Activated T-helper 1 cell treated with anti-CD3 and anti-CD28 coated beads, Interleukin-12 subunit alpha, Interleukin-12 subunit beta, Interleukin-2, Interleukin-4 antibody, amounts not matched to agents 30 ng/mL and 10 ng/mL and 1 ng/mL, durations not matched to agents 14 hours and 24 hours and 36 hours (primary cell): ENCODE measurements at regions not wholly inside any gene's neighbourhood (a gene's known extent, or its start where the extent isn't known, plus 50 kb on each side); places are given as distances from the start of the nearest gene placed in this dataset.

Experiments
- DNase-seq: peaks from one replicate; pipeline ENCODE4 v3.0.0; 2021; ENCODE audit warnings: low spot score
- H3K27ac Mint-ChIP-seq: one replicate; pipeline ENCODE4 v1.8.0; 2021; ENCODE audit warnings: mild to moderate bottlenecking, mixed read lengths
- H3K27me3 Mint-ChIP-seq: one replicate; pipeline ENCODE4 v1.8.0; 2022; ENCODE audit warnings: mild to moderate bottlenecking, moderate library complexity, mixed read lengths; ENCODE audit not compliant: insufficient read depth
- H3K36me3 Mint-ChIP-seq: one replicate; pipeline ENCODE4 v1.8.0; 2021; ENCODE audit warnings: low read depth, mixed read lengths
- H3K4me1 Mint-ChIP-seq: one replicate; pipeline ENCODE4 v1.8.0; 2021; ENCODE audit warnings: low read depth, mixed read lengths
- H3K4me3 Mint-ChIP-seq: one replicate; pipeline ENCODE4 v1.8.0; 2021; ENCODE audit warnings: mild to moderate bottlenecking, moderate library complexity, mixed read lengths
- H3K9me3 Mint-ChIP-seq: one replicate; pipeline ENCODE4 v1.8.0; 2021; ENCODE audit warnings: mixed read lengths
- intact Hi-C: fragments of 100-400 bp; cut with micrococcal nuclease; formaldehyde crosslinking; loops from one replicate; pipeline ENCODE4 v1.15.1; 2024

GRCh38 chr5:97931829-97932228 lies 748.8 kb upstream of the RIOK2 start:
- intact Hi-C loops, result no loop called here
- DNase-seq, result no peak
- Mint-ChIP-seq H3K4me1 (no peaks in the 10 kb centered on the region), H3K36me3 (no peaks in the 10 kb centered on the region), H3K27ac (no peak overlapping the region), H3K9me3 (no peaks in the 10 kb centered on the region), H3K4me3 (no peak overlapping the region), H3K27me3 (no peaks in the 10 kb centered on the region)

GRCh38 chr5:97936231-97936630 lies 753.2 kb upstream of the RIOK2 start:
- Mint-ChIP-seq H3K27ac (no peak overlapping the region), H3K4me1 (no peaks in the 10 kb centered on the region), H3K4me3 (no peak overlapping the region), H3K36me3 (no peaks in the 10 kb centered on the region), H3K27me3 (no peaks in the 10 kb centered on the region), H3K9me3 (no peaks in the 10 kb centered on the region)
- intact Hi-C loops, result no loop called here
- no peak for DNase-seq

- no peak overlapping the region for H3K4me3 Mint-ChIP-seq
- H3K27ac Mint-ChIP-seq, result no peak overlapping the region
- H3K4me1 Mint-ChIP-seq, result no peaks in the 10 kb centered on the region
- H3K9me3 Mint-ChIP-seq, result no peaks in the 10 kb centered on the region
- H3K36me3 Mint-ChIP-seq, result no peaks in the 10 kb centered on the region
- DNase-seq, result no peak
- intact Hi-C loops, result no loop called here
- H3K27me3 Mint-ChIP-seq, result no peaks in the 10 kb centered on the region
Measured at GRCh38 chr5:97937846-97938245, 754.8 kb upstream of the RIOK2 start.

- Mint-ChIP-seq H3K27ac (no peak overlapping the region), H3K36me3 (no peaks in the 10 kb centered on the region), H3K4me3 (no peak overlapping the region), H3K4me1 (no peaks in the 10 kb centered on the region), H3K9me3 (no peaks in the 10 kb centered on the region), H3K27me3 (no peaks in the 10 kb centered on the region)
- DNase-seq, result no peak
- intact Hi-C loops, result no loop called here
Measured at GRCh38 chr5:97943036-97943435, 760.0 kb upstream of the RIOK2 start.

- H3K4me3 Mint-ChIP-seq, result no peak overlapping the region
- no peaks in the 10 kb centered on the region for H3K4me1 Mint-ChIP-seq
- no peak overlapping the region for H3K27ac Mint-ChIP-seq
- H3K36me3 Mint-ChIP-seq, result no peaks in the 10 kb centered on the region
- H3K9me3 Mint-ChIP-seq, result peaks cover 10% of the 10 kb centered on the region
- intact Hi-C loops, result no loop called here
- H3K27me3 Mint-ChIP-seq, result no peaks in the 10 kb centered on the region
- DNase-seq, result no peak
Measured at GRCh38 chr5:97951139-97951538, 768.1 kb upstream of the RIOK2 start.

GRCh38 chr5:97955450-97955849 lies 772.4 kb upstream of the RIOK2 start:
- no peak for DNase-seq
- H3K4me1 Mint-ChIP-seq, result no peaks in the 10 kb centered on the region
- peaks cover 10% of the 10 kb centered on the region for H3K9me3 Mint-ChIP-seq
- no peak overlapping the region for H3K27ac Mint-ChIP-seq
- H3K36me3 Mint-ChIP-seq, result no peaks in the 10 kb centered on the region
- intact Hi-C loops, result no loop called here
- H3K27me3 Mint-ChIP-seq, result no peaks in the 10 kb centered on the region
- H3K4me3 Mint-ChIP-seq, result no peak overlapping the region

GRCh38 chr5:97967292-97967691 lies 784.2 kb upstream of the RIOK2 start:
- Mint-ChIP-seq H3K4me1 (no peaks in the 10 kb centered on the region), H3K27ac (no peak overlapping the region), H3K9me3 (no peaks in the 10 kb centered on the region), H3K27me3 (no peaks in the 10 kb centered on the region), H3K36me3 (no peaks in the 10 kb centered on the region), H3K4me3 (no peak overlapping the region)
- no peak for DNase-seq
- intact Hi-C loops, result no loop called here

GRCh38 chr5:97968346-97968745 lies 785.3 kb upstream of the RIOK2 start:
- no peaks in the 10 kb centered on the region for H3K36me3 Mint-ChIP-seq
- no peak for DNase-seq
- intact Hi-C loops, result no loop called here
- H3K4me3 Mint-ChIP-seq, result no peak overlapping the region
- H3K27ac Mint-ChIP-seq, result no peak overlapping the region
- H3K27me3 Mint-ChIP-seq, result no peaks in the 10 kb centered on the region
- H3K4me1 Mint-ChIP-seq, result no peaks in the 10 kb centered on the region
- H3K9me3 Mint-ChIP-seq, result no peaks in the 10 kb centered on the region

GRCh38 chr5:97979740-97980139 lies 793.7 kb upstream of the RGMB start:
- no peaks in the 10 kb centered on the region for H3K36me3 Mint-ChIP-seq
- DNase-seq, result no peak
- intact Hi-C loops, result no loop called here
- H3K9me3 Mint-ChIP-seq, result no peaks in the 10 kb centered on the region
- H3K4me3 Mint-ChIP-seq, result no peak overlapping the region
- H3K27me3 Mint-ChIP-seq, result no peaks in the 10 kb centered on the region
- no peaks in the 10 kb centered on the region for H3K4me1 Mint-ChIP-seq
- H3K27ac Mint-ChIP-seq, result no peak overlapping the region

- no peaks in the 10 kb centered on the region for H3K27me3 Mint-ChIP-seq
- no peaks in the 10 kb centered on the region for H3K4me1 Mint-ChIP-seq
- H3K4me3 Mint-ChIP-seq, result no peak overlapping the region
- H3K9me3 Mint-ChIP-seq, result no peaks in the 10 kb centered on the region
- H3K27ac Mint-ChIP-seq, result no peak overlapping the region
- intact Hi-C loops, result no loop called here
- no peak for DNase-seq
- no peaks in the 10 kb centered on the region for H3K36me3 Mint-ChIP-seq
Measured at GRCh38 chr5:97980291-97980690, 793.2 kb upstream of the RGMB start.

GRCh38 chr5:97986069-97986468 lies 787.4 kb upstream of the RGMB start:
- Mint-ChIP-seq H3K27me3 (no peaks in the 10 kb centered on the region), H3K9me3 (peaks cover 5% of the 10 kb centered on the region), H3K4me3 (no peak overlapping the region), H3K27ac (no peak overlapping the region), H3K36me3 (no peaks in the 10 kb centered on the region), H3K4me1 (no peaks in the 10 kb centered on the region)
- no peak for DNase-seq
- intact Hi-C loops, result no loop called here

- DNase-seq, result no peak
- Mint-ChIP-seq H3K4me1 (no peaks in the 10 kb centered on the region), H3K9me3 (peaks cover 11% of the 10 kb centered on the region), H3K27me3 (no peaks in the 10 kb centered on the region), H3K27ac (no peak overlapping the region), H3K4me3 (no peak overlapping the region), H3K36me3 (no peaks in the 10 kb centered on the region)
- intact Hi-C loops, result no loop called here
Measured at GRCh38 chr5:97991236-97991635, 782.2 kb upstream of the RGMB start.

- H3K27me3 Mint-ChIP-seq, result no peaks in the 10 kb centered on the region
- no peaks in the 10 kb centered on the region for H3K36me3 Mint-ChIP-seq
- intact Hi-C loops, result no loop called here
Measured at GRCh38 chr5:97998941-97999340, 774.5 kb upstream of the RGMB start.

GRCh38 chr5:98004463-98004862 lies 769.0 kb upstream of the RGMB start:
- H3K27ac Mint-ChIP-seq, result no peak overlapping the region
- H3K4me1 Mint-ChIP-seq, result no peaks in the 10 kb centered on the region
- intact Hi-C loops, result no loop called here
- no peaks in the 10 kb centered on the region for H3K27me3 Mint-ChIP-seq
- peaks cover 6% of the 10 kb centered on the region for H3K9me3 Mint-ChIP-seq
- no peak for DNase-seq
- no peak overlapping the region for H3K4me3 Mint-ChIP-seq
- no peaks in the 10 kb centered on the region for H3K36me3 Mint-ChIP-seq

More at GRCh38 chr5:97998941-97999340, 774.5 kb upstream of the RGMB start:
- Mint-ChIP-seq H3K9me3 (peaks cover 3% of the 10 kb centered on the region), H3K4me1 (no peaks in the 10 kb centered on the region), H3K4me3 (no peak overlapping the region), H3K27ac (no peak overlapping the region)
- DNase-seq, result no peak
